Endothelial cell (in vitro differentiated cells): ENCODE measurements at regions not wholly inside any gene's neighbourhood (a gene's known extent, or its start where the extent isn't known, plus 50 kb on each side); places are given as distances from the start of the nearest gene placed in this dataset.

Experiments
- DNase-seq: peaks from one replicate; pipeline ENCODE4 v3.0.0; 2021; ENCODE audit warnings: low spot score
- H3K27ac Mint-ChIP-seq: one replicate; pipeline ENCODE4 v1.8.0; 2021; ENCODE audit warnings: mixed read lengths, inconsistent platforms; ENCODE audit not compliant: unreplicated experiment
- H3K27me3 Mint-ChIP-seq: one replicate; pipeline ENCODE4 v1.8.0; 2021; ENCODE audit warnings: mild to moderate bottlenecking, moderate library complexity, mixed read lengths, inconsistent platforms; ENCODE audit not compliant: unreplicated experiment
- H3K36me3 Mint-ChIP-seq: one replicate; pipeline ENCODE4 v1.8.0; 2021; ENCODE audit warnings: mild to moderate bottlenecking, low read depth, mixed read lengths, inconsistent platforms; ENCODE audit not compliant: unreplicated experiment
- H3K4me1 Mint-ChIP-seq: one replicate; pipeline ENCODE4 v1.8.0; 2021; ENCODE audit warnings: mild to moderate bottlenecking, mixed read lengths, inconsistent platforms; ENCODE audit not compliant: unreplicated experiment
- H3K4me3 Mint-ChIP-seq: one replicate; pipeline ENCODE4 v1.8.0; 2021; ENCODE audit warnings: mild to moderate bottlenecking, mixed read lengths, inconsistent platforms; ENCODE audit not compliant: unreplicated experiment
- H3K9me3 Mint-ChIP-seq: one replicate; pipeline ENCODE4 v1.8.0; 2021; ENCODE audit warnings: mixed read lengths, inconsistent platforms; ENCODE audit not compliant: unreplicated experiment
- TF ChIP-seq, protein P1 (sequence below): fragments of 200-600 bp; sonication (generic); IDR thresholded peaks from one replicate; pipeline ENCODE4 v1.5.0; 2021; ENCODE audit warnings: antibody characterized with exemption; ENCODE audit not compliant: unreplicated experiment

DNA sequence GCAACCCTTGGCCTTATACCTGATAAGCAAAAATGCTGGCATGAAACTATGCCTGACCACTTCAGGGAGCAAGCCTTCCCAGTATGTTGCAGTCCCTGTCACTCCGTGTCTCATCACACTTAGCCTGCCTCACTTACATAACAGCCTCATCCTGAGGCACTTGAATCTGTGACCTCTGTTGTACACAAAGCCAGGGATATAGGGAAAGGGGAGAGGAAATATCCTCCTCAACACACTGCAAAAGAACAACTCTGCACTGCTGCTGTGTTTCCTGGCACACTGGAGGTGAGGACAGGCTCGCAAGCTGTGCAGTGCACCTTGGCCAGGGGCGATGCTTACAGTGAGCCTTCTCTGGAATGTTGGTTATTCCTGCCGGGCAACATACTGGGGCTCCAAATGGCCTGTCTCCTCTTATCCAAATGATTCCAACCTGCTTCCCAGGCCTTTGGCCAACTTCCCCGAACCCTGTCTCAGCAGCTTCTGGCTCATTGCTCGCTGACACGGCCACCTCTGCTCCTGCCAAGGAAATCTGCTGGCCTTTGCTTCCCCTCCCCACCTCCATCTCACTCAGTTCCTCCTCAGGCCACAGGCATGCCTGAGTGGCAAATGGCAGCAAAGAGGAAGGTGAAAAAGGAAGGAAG lies 109.2 kb downstream of the CD47 start:
- H3K4me1 Mint-ChIP-seq, result peaks cover 26% of the 10 kb centered on the region
- no peaks in the 10 kb centered on the region for H3K9me3 Mint-ChIP-seq
- TF ChIP-seq, protein P1, sequence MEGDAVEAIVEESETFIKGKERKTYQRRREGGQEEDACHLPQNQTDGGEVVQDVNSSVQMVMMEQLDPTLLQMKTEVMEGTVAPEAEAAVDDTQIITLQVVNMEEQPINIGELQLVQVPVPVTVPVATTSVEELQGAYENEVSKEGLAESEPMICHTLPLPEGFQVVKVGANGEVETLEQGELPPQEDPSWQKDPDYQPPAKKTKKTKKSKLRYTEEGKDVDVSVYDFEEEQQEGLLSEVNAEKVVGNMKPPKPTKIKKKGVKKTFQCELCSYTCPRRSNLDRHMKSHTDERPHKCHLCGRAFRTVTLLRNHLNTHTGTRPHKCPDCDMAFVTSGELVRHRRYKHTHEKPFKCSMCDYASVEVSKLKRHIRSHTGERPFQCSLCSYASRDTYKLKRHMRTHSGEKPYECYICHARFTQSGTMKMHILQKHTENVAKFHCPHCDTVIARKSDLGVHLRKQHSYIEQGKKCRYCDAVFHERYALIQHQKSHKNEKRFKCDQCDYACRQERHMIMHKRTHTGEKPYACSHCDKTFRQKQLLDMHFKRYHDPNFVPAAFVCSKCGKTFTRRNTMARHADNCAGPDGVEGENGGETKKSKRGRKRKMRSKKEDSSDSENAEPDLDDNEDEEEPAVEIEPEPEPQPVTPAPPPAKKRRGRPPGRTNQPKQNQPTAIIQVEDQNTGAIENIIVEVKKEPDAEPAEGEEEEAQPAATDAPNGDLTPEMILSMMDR, result no peak
- H3K36me3 Mint-ChIP-seq, result no peaks in the 10 kb centered on the region
- H3K4me3 Mint-ChIP-seq, result no peak overlapping the region
- peak; percentile 8 for DNase-seq
- peak overlapping the region; percentile 89 for H3K27ac Mint-ChIP-seq
- H3K27me3 Mint-ChIP-seq, result peaks cover 4% of the 10 kb centered on the region

DNA sequence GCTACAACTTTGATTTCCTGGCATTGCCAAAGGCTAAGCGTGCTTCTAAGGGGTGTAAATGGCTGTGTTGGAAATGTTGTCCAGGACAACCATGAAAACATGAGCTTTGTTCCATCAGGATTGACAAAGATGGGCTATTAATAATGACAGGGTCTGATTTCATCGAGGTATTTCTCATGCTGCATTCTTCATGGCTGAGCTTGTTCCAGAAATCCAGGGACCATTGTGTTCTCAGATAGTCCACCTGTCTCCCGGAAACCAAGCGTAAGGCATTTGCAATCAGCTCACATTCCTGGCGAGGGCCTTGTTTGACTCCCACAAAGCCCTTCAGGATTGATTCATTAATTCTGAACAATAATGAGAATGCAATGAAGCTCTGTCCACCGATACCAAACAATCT lies 111.3 kb downstream of the CD47 start:
- H3K27me3 Mint-ChIP-seq, result peaks cover 4% of the 10 kb centered on the region

DNA sequence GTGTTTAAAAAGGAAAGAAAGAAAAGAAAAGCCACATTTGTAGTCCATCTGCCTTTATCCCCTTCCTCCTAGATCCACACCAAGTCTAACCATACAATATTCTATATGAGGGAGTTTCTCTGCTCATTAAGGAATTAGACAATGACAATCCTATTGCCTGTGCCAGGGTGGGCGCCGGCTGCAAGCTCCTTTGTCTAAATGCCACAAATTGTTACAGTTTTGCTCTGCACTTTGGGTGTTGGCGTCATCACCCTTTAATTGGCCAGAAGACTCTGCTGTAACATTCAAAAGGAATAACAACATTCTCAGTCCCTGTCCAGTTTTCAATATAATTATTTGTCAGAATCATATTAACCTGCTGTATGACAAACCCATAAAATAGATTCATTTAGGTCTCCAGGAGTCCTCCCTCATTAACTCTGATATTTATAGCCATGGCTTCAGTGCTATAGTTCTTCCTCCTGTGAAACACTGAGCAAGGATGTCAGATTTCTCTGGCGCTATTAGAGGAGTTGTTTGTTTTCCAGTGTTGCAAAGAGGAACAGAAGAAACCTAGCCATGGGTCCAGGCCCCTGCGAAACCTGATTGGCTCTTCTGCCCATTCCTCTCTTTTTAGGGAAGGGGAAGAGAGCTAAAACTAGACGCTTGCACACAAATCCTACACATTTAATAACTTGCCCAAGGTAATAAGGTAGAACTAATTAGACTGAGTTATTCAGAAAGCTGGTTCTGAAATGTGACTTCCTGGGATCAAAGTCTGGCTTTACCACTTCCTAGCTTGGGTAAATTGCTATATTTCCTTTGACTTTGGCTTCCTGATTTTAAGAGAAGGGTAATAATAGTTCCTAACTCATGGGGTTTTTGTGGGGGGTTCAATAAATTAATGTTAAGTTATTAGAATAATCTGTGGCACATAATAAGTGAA lies 112.4 kb downstream of the CD47 start:
- DNase-seq, result no peak
- H3K27ac Mint-ChIP-seq, result no peak overlapping the region
- H3K36me3 Mint-ChIP-seq, result no peaks in the 10 kb centered on the region
- TF ChIP-seq, protein P1, result no peak
- H3K4me1 Mint-ChIP-seq, result peaks cover 22% of the 10 kb centered on the region
- no peaks in the 10 kb centered on the region for H3K9me3 Mint-ChIP-seq
- no peak overlapping the region for H3K4me3 Mint-ChIP-seq
- H3K27me3 Mint-ChIP-seq, result peaks cover 4% of the 10 kb centered on the region

More for the DNA sequence above, 111.3 kb downstream of the CD47 start:
- Mint-ChIP-seq H3K4me1 (peaks cover 22% of the 10 kb centered on the region), H3K4me3 (no peak overlapping the region), H3K9me3 (no peaks in the 10 kb centered on the region), H3K27ac (no peak overlapping the region), H3K36me3 (no peaks in the 10 kb centered on the region)
- TF ChIP-seq, protein P1, result no peak
- no peak for DNase-seq

DNA sequence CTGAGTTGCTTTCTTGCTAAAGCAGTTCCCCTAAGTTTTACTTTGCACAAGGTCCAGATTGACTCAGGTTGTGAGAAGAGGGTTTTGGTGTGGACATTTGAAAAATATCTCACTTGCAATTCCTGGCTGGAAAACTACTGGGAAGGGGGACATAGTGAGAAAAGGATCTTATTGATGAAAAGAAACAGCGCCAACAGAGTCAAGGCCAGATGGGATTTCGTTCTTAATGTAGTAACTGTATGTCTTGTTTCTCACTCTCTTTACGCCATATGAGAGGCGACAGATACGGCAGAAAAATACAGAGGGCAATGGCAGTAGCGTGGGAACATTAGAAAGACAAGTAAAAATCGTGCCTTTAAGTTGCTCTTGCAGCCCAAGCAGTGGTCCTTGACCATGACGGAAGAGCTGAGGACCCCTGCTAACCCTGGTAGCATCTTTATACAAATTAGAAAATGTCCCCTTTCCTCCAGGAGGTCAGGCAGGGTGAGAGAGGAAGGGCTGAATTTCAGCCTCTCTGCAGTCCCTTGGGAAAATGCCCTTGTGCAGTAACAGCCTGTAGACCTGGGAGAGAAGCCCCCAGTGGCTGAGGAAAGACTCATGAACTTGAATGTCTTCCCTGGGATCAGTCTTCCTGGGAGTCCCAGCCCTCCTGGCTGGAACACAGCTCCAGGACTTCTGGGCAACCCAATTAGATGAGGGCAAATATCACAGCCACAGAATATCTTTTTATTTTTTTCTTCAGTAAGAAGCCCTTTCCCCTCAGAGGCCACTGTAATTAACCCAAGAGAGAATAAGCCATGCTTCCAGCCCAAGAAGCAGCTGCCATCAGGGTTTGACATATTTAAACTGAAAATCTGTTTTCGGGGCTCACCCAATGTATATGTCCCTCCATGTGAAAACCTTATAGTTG lies 113.4 kb downstream of the CD47 start:
- Mint-ChIP-seq H3K4me1 (peaks cover 22% of the 10 kb centered on the region), H3K9me3 (no peaks in the 10 kb centered on the region), H3K27ac (no peak overlapping the region), H3K27me3 (peaks cover 4% of the 10 kb centered on the region), H3K36me3 (no peaks in the 10 kb centered on the region), H3K4me3 (no peak overlapping the region)
- TF ChIP-seq, protein P1, result no peak
- DNase-seq, result no peak
